Adrenal gland (tissue), 9 donors: ENCODE measurements at regions not wholly inside any gene's neighbourhood (a gene's known extent, or its start where the extent isn't known, plus 50 kb on each side); places are given as distances from the start of the nearest gene placed in this dataset.

ENCODE experiments used
- DNase-seq, 7 donors: peaks; one replicate each; pipeline ENCODE4 v3.0.0-alpha.2; 2019 to 2020
- H3K27ac ChIP-seq, 5 donors: fragments of 200-600 bp; sonication (generic) in 4 of 5; 1 replicate in 3 of 5; 2 replicates in 2 of 5; pipeline versions ENCODE4 v1.5.1 to v1.8.0; 2016 to 2020; ENCODE audit warnings: mild to moderate bottlenecking in 1 of 5
- H3K27me3 ChIP-seq: fragments of 200-600 bp; 2 replicates; pipeline ENCODE4 v1.8.0; 2021
- H3K36me3 ChIP-seq, 2 donors: fragments of 200-600 bp; replicated peaks in 1 of 2; 1 replicate in 1 of 2; 2 replicates in 1 of 2; pipeline versions ENCODE4 v1.5.1 to v1.8.0; 2018 to 2022
- H3K4me1 ChIP-seq, 2 donors: fragments of 200-600 bp; replicated peaks in 1 of 2; 1 replicate in 1 of 2; 2 replicates in 1 of 2; pipeline versions ENCODE4 v1.5.1 to v1.8.0; 2018 to 2021
- H3K4me3 ChIP-seq, 4 donors: fragments of 200-600 bp; sonication (generic) in 3 of 4; one replicate each; pipeline ENCODE4 v1.5.1; 2016 to 2018
- H3K9me3 ChIP-seq, 3 donors: fragments of 200-600 bp; sonication (generic) in 1 of 3; replicated peaks in 1 of 3; 1 replicate in 2 of 3; 2 replicates in 1 of 3; pipeline versions ENCODE4 v1.5.1 to v1.8.0; 2016 to 2021
- CTCF ChIP-seq, 6 experiments: fragments of 450-650 bp in 4 of 6; fragments of 200-600 bp in 2 of 6; sonication (generic) in 1 of 6; IDR thresholded peaks; 1 replicate in 5 of 6; 2 replicates in 1 of 6; pipeline versions ENCODE4 v1.5.1 to v1.8.0; 2016 to 2021; ENCODE audit warnings: antibody characterized with exemption in 6 of 6, mild to moderate bottlenecking in 2 of 6, moderate library complexity in 1 of 6
- POLR2A ChIP-seq, 2 donors: fragments of 450-650 bp; IDR thresholded peaks; one replicate each; pipeline ENCODE4 v1.6.1; 2017; ENCODE audit warnings: antibody characterized with exemption in 2 of 2, mild to moderate bottlenecking in 2 of 2, moderate library complexity in 1 of 2
- WGBS, 4 donors: extraction: QIAGEN DNeasy Blood & Tissue Kit in 2 of 4; methylation state at CpG; one replicate each; pipeline versions ENCODE4 v1.1.5 to v1.1.7; 2013 to 2017; 5-methylcytosine and 5-hydroxymethylcytosine counted together
- intact Hi-C, 2 donors: fragments of 100-400 bp; cut with DNase I; formaldehyde crosslinking; loops; one replicate each; pipeline versions ENCODE4 v1.14.1 to v1.15.0; 2022 to 2023
- donor health status: healthy with polysubstance abuse.
- donor health status: Bipolar disorder and iron deficiency.
- donor health status: DM: yes; HTN: yes; CAD: no.
- donor health status: DM: no; HTN: no; CAD: no.
- donor health status: DM: no; HTN: no; CAD: no.

DNA sequence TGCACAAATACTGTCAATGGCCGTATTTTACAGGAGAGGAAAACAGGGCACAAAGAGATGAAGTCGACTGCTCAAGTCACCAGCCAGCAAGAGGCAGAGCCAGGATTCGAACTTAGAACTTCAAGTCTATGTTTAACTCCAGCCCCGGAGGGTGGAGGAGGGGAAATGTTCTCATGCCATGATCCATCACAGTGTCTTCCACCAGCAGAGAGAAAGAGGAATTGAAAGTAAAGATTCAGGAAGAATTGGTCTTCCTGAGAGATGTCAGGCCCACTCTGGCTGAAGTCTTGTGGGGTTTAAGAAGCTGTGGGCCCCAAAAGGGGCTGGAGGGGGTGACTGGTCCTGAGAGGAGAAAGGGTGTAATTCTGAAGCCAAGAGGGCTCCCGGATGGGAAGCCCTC, 260.0 kb downstream of the TNS1 start:
- Histone ChIP-seq H3K36me3 (no peaks in the 10 kb centered on the region), H3K27ac (peak overlapping the region in 1 of 5 donors; percentile 28)
- intact Hi-C loops: no loop called here

GRCh38 chr2:217742276-217742675, 260.5 kb downstream of the TNS1 start:
- WGBS, 4 donors: 38 to 62% (median 47%) methylated on average over 3 to 4 of the region's 4 CpGs
- Histone ChIP-seq H3K36me3 (no peaks in the 10 kb centered on the region), H3K27ac (peak overlapping the region in 1 of 5 donors; percentile 11), H3K4me3 (no peak overlapping the region), H3K9me3 (no peaks in the 10 kb centered on the region), H3K4me1 (peaks cover 5 to 27% of the 10 kb centered on the region in 2 donors), H3K27me3 (no peaks in the 10 kb centered on the region)
- no peak for TF ChIP-seq CTCF (IDR thresholded peaks at IDR 0.05)
- TF ChIP-seq POLR2A (IDR thresholded peaks at IDR 0.05): no peak
- DNase-seq: peak in 1 of 7 donors; percentile 61
- intact Hi-C loops: no loop called here

More for the DNA sequence above, 260.0 kb downstream of the TNS1 start:
- no peaks in the 10 kb centered on the region for H3K27me3 ChIP-seq
- H3K4me3 ChIP-seq: no peak overlapping the region
- H3K4me1 ChIP-seq: peaks cover 5 to 29% of the 10 kb centered on the region in 2 donors
- no peaks in the 10 kb centered on the region for H3K9me3 ChIP-seq
- TF ChIP-seq CTCF (IDR thresholded peaks at IDR 0.05): no peak
- WGBS, 4 donors: 79 to 84% (median 82%) methylated on average over 5 of the region's 5 CpGs
- DNase-seq: peak in 1 of 7 donors; percentile 51

GRCh38 chr2:217741381-217741955, 261.3 kb downstream of the TNS1 start:
- no peaks in the 10 kb centered on the region for H3K36me3 ChIP-seq
- intact Hi-C loops: no loop called here
- WGBS, 4 donors: 91 to 100% (median 95%) methylated on average over 4 to 6 of the region's 6 CpGs

GRCh38 chr2:217740756-217741155, 262.0 kb downstream of the TNS1 start:
- peaks cover 20 to 35% of the 10 kb centered on the region in 2 donors for H3K4me1 ChIP-seq
- no peaks in the 10 kb centered on the region for H3K36me3 ChIP-seq
- peak overlapping the region in 1 of 5 donors; percentile 57 for H3K27ac ChIP-seq
- TF ChIP-seq CTCF (IDR thresholded peaks at IDR 0.05): no peak
- no peak for TF ChIP-seq POLR2A (IDR thresholded peaks at IDR 0.05)
- H3K27me3 ChIP-seq: no peaks in the 10 kb centered on the region
- intact Hi-C loops: no loop called here
- 75 to 91% (median 86%) methylated on average over 6 of the region's 6 CpGs for WGBS, 4 donors
- DNase-seq: peak in 1 of 7 donors; percentile 46
- H3K4me3 ChIP-seq: no peak overlapping the region
- H3K9me3 ChIP-seq: no peaks in the 10 kb centered on the region

More at GRCh38 chr2:217741381-217741955, 261.3 kb downstream of the TNS1 start:
- Histone ChIP-seq H3K9me3 (no peaks in the 10 kb centered on the region), H3K4me1 (peaks cover 13 to 28% of the 10 kb centered on the region in 2 donors), H3K27ac (peak overlapping the region in 1 of 5 donors; percentile 57), H3K27me3 (no peaks in the 10 kb centered on the region), H3K4me3 (no peak overlapping the region)
- DNase-seq: peak in 1 of 7 donors; percentile 50
- no peak for TF ChIP-seq CTCF (IDR thresholded peaks at IDR 0.05)
- no peak for TF ChIP-seq POLR2A (IDR thresholded peaks at IDR 0.05)
